Suppressor macrophage treated with lipopolysaccharide for 4 hours (primary cell): ENCODE measurements at regions not wholly inside any gene's neighbourhood (a gene's known extent, or its start where the extent isn't known, plus 50 kb on each side); places are given as distances from the start of the nearest gene placed in this dataset.
"Not testable (repeated sequence)": the region's sequence is repeated elsewhere in the genome, so short reads cannot be mapped to it uniquely, and the experiment has no call there.

ENCODE experiments used
- DNase-seq: peaks from one replicate; pipeline ENCODE4 v3.0.0-alpha.2; 2020

- DNase-seq, result no peak
These were observed 90.6 kb upstream of the SKAP2 start for GRCh38 chr7:26954951-26955350.

DNA sequence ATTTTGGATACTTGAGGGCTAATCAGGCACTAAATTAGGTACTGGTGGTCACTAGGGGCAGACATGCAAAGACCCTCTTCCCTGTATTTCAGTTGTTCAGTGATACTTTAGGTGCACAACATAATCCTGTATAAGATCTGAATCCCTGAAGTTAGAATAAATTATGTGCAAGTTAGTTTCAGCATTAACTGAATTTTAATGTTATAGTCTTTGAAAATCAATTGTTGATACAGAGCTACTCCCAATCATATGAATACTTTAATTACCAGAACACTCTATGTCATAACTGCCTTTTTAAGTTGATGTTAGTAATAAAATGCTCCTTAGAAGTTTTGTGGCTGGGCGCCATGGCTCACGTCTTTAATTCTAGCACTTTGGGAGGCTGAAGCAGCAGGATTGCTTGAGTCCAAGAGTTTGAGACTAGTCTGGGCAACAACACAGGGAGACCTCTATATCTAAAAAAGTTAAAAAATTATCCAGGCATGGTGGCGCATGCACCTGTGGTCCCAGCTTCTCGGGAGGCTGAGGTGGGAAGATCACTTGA lies 87.1 kb upstream of the SKAP2 start:
- no peak for DNase-seq

- no peak for DNase-seq
These were observed 86.5 kb upstream of the SKAP2 start for GRCh38 chr7:26950889-26951288.

DNA sequence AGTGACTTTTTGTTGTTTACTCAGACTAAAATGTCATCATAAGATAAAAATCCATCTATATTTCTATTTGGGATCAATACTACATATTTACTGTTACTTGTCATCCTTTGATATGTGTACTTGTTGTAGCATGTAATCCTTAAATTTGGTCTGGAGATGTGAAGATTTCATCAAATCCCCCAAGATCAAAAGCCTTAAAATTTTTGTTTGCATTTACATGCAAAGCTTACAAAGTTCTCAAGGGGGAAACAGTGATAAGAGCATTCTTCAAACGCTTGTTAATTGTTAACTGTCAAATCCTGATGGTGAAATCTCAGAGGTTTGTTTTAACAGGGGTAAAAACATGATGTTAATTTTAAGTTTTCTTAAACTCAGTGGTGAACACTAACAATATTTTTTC lies 84.9 kb upstream of the SKAP2 start:
- no peak for DNase-seq

GRCh38 chr7:26948617-26949118 lies 84.3 kb upstream of the SKAP2 start:
- no peak for DNase-seq

GRCh38 chr7:26944501-26945358 lies 80.3 kb upstream of the SKAP2 start:
- DNase-seq, result no peak

DNA sequence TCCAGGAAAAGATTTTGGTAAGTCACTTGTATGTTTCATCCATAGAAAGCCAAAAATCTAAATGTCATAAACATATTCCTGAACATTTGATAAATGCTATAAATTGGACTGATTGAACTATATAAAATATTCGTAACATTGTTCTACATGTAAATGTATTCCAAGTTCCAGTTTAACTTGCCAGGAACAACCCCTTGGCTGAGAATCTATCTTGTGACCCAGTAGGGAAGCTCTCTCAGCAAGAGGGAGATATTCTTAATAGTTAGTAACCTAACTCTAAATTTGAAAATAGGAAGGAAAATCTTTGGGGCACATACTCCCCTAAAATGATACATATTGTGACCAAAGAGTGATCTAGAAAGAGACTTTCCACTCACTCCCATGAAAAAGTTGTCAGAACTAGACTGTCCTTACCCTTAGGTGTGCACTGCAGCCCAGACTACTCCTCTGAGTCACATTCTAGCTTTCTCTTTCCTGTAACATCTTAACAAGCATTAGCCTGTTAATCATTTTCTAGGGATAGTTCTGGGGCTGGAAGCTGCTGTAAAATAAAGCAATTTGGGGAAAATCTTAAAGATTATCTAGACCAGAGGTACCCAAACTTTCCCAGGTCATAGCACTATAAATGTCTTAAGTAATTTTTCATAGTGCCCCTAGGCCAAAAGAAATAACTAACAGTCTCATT lies 73.7 kb upstream of the SKAP2 start:
- no peak for DNase-seq

- DNase-seq, result no peak
These were observed 72.9 kb upstream of the SKAP2 start for GRCh38 chr7:26937306-26937705.

DNA sequence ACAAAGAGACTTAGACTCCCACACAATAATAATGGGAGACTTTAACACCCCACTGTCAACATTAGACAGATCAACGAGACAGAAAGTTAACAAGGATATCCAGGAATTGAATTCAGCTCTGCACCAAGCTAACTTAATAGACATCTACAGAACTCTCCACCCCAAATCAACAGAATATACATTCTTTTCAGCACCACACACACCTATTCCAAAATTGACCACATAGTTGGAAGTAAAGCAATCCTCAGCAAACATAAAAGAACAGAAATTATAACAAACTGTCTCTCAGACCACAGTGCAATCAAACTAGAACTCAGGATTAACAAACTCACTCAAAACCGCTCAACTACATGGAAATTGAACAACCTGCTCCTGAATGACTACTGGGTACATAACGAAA lies 68.2 kb upstream of the SKAP2 start:
- DNase-seq, result not testable (repeated sequence)

DNA sequence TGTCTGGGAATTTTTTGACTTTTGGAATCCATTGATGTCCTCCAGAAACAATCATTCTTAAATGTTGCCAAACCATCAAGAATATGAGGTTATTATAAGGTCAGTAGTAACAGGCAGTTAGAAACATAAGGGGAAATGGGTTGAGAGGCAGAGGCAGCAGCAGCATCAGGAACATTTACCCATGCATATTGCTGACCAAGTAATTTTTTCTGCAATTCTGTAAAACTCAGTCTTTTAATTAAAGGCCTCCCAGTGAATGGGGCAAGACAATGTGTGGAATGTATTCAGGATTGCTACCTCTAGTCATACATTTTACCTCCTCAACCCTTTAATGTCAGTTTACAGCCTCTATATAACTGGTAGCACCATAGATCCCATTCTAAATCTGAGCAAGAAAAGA lies 66.5 kb upstream of the SKAP2 start:
- DNase-seq, result no peak

GRCh38 chr7:26930201-26930600 lies 65.8 kb upstream of the SKAP2 start:
- no peak for DNase-seq

DNA sequence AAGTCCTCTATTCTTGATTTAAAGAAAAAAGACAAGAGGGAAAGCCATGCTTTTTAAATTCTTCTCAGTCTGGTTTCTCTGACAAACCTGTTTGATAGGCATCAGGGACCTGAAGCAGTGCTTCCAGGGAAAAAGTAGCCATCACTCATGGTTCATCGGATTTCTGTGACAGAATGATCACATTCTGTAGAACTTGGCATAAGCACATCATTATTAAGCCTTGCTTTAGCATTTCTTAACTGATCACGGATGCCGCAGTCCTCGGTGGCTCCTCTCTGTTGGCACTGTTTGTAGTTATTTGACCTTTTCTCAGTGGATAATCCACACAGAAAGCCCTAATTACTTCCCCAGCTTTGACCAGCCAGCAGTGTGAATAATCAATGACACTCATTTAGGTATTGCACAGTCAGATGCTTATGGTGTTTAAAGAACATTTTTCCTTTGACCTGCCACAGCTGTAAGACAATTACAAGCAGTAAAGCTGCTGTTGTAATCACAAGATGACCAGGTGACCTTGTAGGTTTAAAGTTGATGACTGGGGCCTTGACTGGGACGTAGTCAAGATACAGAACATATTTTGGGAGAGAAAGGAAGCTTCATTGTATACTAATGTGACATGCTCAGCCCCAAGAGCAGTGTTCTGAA lies 64.4 kb upstream of the SKAP2 start:
- DNase-seq, result no peak

- DNase-seq, result no peak
These were observed 61.4 kb upstream of the SKAP2 start for GRCh38 chr7:26925768-26926167.

GRCh38 chr7:26924149-26924767 lies 59.9 kb upstream of the SKAP2 start:
- no peak for DNase-seq

DNA sequence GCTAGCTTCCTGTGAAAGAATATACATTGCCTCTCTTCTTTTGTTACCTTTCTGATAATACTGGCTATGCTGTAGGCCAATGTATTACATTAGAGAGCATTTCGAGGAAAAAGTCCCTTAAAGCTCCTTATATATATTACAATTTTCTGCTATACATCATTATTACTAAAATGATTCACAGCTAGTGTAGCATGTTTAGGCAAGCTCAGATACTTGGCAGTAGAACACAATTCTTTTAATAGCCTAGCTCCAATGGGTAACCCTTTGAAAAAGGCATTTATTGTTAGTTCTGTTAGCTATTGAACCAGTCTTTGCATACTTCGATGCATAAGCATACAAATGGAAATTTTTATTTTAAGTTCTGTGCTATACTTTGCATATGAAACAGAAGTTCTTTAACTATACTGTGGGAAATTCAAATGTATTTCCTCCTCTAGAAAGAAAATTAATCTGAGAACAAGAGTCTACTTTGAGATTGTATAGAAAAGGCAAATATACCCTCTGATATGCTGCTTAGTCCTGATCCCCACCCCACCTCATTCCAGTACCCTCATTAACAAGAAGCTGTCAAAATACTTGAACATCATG lies 55.6 kb upstream of the SKAP2 start:
- no peak for DNase-seq

- no peak for DNase-seq
These were observed 53.9 kb upstream of the SKAP2 start for GRCh38 chr7:26918241-26918640.

GRCh38 chr7:26916779-26917320 lies 52.5 kb upstream of the SKAP2 start:
- DNase-seq, result no peak

GRCh38 chr7:26916336-26916735 lies 51.9 kb upstream of the SKAP2 start:
- DNase-seq, result no peak
